Neural cell (in vitro differentiated cells): ENCODE measurements at regions not wholly inside any gene's neighbourhood (a gene's known extent, or its start where the extent isn't known, plus 50 kb on each side); places are given as distances from the start of the nearest gene placed in this dataset.

Experiments
- EP300 ChIP-seq: fragments of 450-650 bp; conservative IDR thresholded peaks from 2 replicates; pipeline ENCODE4 v1.6.1; 2014; ENCODE audit warnings: antibody characterized with exemption, mild to moderate bottlenecking, moderate library complexity; ENCODE audit not compliant: poor library complexity, severe bottlenecking
- EZH2 ChIP-seq: fragments of 200-600, 300-800 bp; shearing (Covaris generic), sonication (generic); IDR thresholded peaks from 2 replicates; pipeline ENCODE4 v1.6.1; 2014; ENCODE audit warnings: antibody characterized with exemption, low read length, borderline replicate concordance, mild to moderate bottlenecking; ENCODE audit not compliant: insufficient read depth, poor library complexity, severe bottlenecking
- TAF1 ChIP-seq: IDR thresholded peaks from 2 replicates; pipeline ENCODE4 v1.6.1; 2012; ENCODE audit warnings: low read depth
- TF ChIP-seq, protein P1 (sequence below): fragments of 450-650 bp; IDR thresholded peaks from 2 replicates; pipeline ENCODE4 v1.5.1; 2014; ENCODE audit warnings: antibody characterized with exemption, mild to moderate bottlenecking, moderate library complexity; ENCODE audit not compliant: poor library complexity, severe bottlenecking
- TF ChIP-seq, protein P2 (sequence below): IDR thresholded peaks from 2 replicates; pipeline ENCODE4 v1.6.1; 2012; ENCODE audit warnings: borderline replicate concordance

DNA sequence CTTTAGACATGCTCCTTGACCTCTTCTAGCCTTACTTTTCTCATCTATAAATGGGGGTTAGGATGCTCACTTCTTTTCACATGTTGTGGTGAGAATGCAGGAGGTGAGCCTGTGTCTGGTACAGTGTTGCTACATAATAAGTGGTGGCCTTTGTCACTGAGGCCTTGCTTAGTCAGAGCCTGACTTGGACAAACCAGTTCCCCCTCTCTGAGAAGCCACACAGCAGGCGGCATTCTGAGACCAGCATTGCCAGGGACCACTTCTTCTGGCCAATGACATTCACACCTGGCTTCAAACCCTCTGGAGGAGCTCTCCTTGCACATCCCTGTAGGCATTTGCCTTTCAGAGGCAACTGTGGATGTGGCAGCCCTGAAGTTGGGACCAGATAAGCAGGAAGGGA, 95.7 kb downstream of the MINAR1 start:
- no peak for TF ChIP-seq EZH2
- TF ChIP-seq, protein P1, sequence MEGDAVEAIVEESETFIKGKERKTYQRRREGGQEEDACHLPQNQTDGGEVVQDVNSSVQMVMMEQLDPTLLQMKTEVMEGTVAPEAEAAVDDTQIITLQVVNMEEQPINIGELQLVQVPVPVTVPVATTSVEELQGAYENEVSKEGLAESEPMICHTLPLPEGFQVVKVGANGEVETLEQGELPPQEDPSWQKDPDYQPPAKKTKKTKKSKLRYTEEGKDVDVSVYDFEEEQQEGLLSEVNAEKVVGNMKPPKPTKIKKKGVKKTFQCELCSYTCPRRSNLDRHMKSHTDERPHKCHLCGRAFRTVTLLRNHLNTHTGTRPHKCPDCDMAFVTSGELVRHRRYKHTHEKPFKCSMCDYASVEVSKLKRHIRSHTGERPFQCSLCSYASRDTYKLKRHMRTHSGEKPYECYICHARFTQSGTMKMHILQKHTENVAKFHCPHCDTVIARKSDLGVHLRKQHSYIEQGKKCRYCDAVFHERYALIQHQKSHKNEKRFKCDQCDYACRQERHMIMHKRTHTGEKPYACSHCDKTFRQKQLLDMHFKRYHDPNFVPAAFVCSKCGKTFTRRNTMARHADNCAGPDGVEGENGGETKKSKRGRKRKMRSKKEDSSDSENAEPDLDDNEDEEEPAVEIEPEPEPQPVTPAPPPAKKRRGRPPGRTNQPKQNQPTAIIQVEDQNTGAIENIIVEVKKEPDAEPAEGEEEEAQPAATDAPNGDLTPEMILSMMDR = no peak
- TF ChIP-seq TAF1 = no peak
- TF ChIP-seq, protein P2, sequence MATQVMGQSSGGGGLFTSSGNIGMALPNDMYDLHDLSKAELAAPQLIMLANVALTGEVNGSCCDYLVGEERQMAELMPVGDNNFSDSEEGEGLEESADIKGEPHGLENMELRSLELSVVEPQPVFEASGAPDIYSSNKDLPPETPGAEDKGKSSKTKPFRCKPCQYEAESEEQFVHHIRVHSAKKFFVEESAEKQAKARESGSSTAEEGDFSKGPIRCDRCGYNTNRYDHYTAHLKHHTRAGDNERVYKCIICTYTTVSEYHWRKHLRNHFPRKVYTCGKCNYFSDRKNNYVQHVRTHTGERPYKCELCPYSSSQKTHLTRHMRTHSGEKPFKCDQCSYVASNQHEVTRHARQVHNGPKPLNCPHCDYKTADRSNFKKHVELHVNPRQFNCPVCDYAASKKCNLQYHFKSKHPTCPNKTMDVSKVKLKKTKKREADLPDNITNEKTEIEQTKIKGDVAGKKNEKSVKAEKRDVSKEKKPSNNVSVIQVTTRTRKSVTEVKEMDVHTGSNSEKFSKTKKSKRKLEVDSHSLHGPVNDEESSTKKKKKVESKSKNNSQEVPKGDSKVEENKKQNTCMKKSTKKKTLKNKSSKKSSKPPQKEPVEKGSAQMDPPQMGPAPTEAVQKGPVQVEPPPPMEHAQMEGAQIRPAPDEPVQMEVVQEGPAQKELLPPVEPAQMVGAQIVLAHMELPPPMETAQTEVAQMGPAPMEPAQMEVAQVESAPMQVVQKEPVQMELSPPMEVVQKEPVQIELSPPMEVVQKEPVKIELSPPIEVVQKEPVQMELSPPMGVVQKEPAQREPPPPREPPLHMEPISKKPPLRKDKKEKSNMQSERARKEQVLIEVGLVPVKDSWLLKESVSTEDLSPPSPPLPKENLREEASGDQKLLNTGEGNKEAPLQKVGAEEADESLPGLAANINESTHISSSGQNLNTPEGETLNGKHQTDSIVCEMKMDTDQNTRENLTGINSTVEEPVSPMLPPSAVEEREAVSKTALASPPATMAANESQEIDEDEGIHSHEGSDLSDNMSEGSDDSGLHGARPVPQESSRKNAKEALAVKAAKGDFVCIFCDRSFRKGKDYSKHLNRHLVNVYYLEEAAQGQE = no peak
- TF ChIP-seq EP300 = no peak
